Testis (tissue), 2 donors: ENCODE measurements at regions not wholly inside any gene's neighbourhood (a gene's known extent, or its start where the extent isn't known, plus 50 kb on each side); places are given as distances from the start of the nearest gene placed in this dataset.

Experiments
- DNase-seq: peaks from one replicate; pipeline ENCODE4 v3.0.0-alpha.2; 2019
- H3K27ac ChIP-seq, 2 donors: fragments of 200-600 bp; sonication (generic); one replicate each; pipeline ENCODE4 v1.5.1; 2019
- H3K27me3 ChIP-seq: fragments of 200-600 bp; sonication (generic); one replicate; pipeline ENCODE4 v1.5.1; 2019
- H3K36me3 ChIP-seq: fragments of 200-600 bp; sonication (generic); one replicate; pipeline ENCODE4 v1.5.1; 2017; ENCODE audit warnings: low read depth; ENCODE audit errors: missing control alignments
- H3K4me1 ChIP-seq: fragments of 200-600 bp; sonication (generic); one replicate; pipeline ENCODE4 v1.5.1; 2019
- H3K4me3 ChIP-seq, 2 donors: fragments of 200-600 bp; sonication (generic); one replicate each; pipeline ENCODE4 v1.5.1; 2017 to 2019
- H3K9me3 ChIP-seq: fragments of 200-600 bp; sonication (generic); one replicate; pipeline ENCODE4 v1.5.1; 2017
- CTCF ChIP-seq, 3 experiments: fragments of 450-650 bp in 2 of 3; fragments of 200-600 bp in 1 of 3; sonication (generic) in 1 of 3; IDR thresholded peaks; one replicate each; pipeline ENCODE4 v1.5.1; 2016 to 2019; ENCODE audit warnings: antibody characterized with exemption in 3 of 3, mild to moderate bottlenecking in 2 of 3, moderate library complexity in 1 of 3
- POLR2A ChIP-seq: fragments of 450-650 bp; IDR thresholded peaks from one replicate; pipeline ENCODE4 v1.6.1; 2017; ENCODE audit warnings: antibody characterized with exemption, mild to moderate bottlenecking, moderate library complexity
- WGBS, 2 donors: methylation state at CpG; one replicate each; pipeline ENCODE4 v1.1.5; 2018; 5-methylcytosine and 5-hydroxymethylcytosine counted together
- intact Hi-C: fragments of 100-400 bp; cut with DNase I; formaldehyde crosslinking; loops from one replicate; pipeline ENCODE4 v1.15.1; 2023; ENCODE audit warnings: low total_unique reads

GRCh38 chr15:35720984-35721383, 175.0 kb upstream of the DPH6 start:
- Histone ChIP-seq H3K9me3 (no peaks in the 10 kb centered on the region), H3K4me3 (no peak overlapping the region), H3K27me3 (no peaks in the 10 kb centered on the region), H3K4me1 (no peaks in the 10 kb centered on the region), H3K27ac (no peak overlapping the region), H3K36me3 (no peaks in the 10 kb centered on the region)
- no peak for DNase-seq
- 86 to 92% methylated on average over 2 of the region's 2 CpGs for WGBS, 2 donors
- intact Hi-C loops: no loop called here
- no peak for TF ChIP-seq POLR2A
- TF ChIP-seq CTCF (IDR thresholded peaks at IDR 0.05): no peak

- Histone ChIP-seq H3K27me3 (no peaks in the 10 kb centered on the region), H3K9me3 (no peaks in the 10 kb centered on the region), H3K27ac (no peak overlapping the region), H3K4me1 (no peaks in the 10 kb centered on the region), H3K4me3 (no peak overlapping the region), H3K36me3 (no peaks in the 10 kb centered on the region)
- TF ChIP-seq CTCF (IDR thresholded peaks at IDR 0.05) (no peak), POLR2A (no peak)
- intact Hi-C loops: no loop called here
- 87 to 92% methylated on average over 4 of the region's 4 CpGs for WGBS, 2 donors
- no peak for DNase-seq
Observed at GRCh38 chr15:35721751-35722150, 175.8 kb upstream of the DPH6 start.

DNA sequence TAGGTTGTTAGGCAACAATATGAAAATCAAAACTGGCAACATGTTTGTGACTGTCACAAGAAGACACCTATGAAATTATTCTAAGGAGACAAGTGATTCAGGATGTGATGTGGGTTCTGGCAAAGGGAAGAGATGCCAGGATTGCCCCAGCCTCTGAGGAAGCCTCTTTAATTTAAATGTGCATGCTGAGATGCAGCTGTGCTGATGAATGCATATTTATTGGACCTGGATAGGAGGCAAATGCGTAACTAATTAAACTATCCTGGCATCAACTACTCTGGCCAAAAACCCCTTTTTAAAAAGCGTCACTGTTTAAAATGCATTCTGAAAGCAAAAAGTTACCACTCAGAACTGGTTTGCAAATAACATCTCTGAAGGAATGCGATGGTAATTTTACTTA, 176.5 kb upstream of the DPH6 start:
- WGBS, 2 donors: 87 to 91% methylated on average over 3 of the region's 3 CpGs
- intact Hi-C loops: no loop called here
- Histone ChIP-seq H3K27me3 (no peaks in the 10 kb centered on the region), H3K36me3 (no peaks in the 10 kb centered on the region), H3K9me3 (no peaks in the 10 kb centered on the region), H3K27ac (no peak overlapping the region), H3K4me1 (no peaks in the 10 kb centered on the region), H3K4me3 (no peak overlapping the region)
- TF ChIP-seq CTCF (IDR thresholded peaks at IDR 0.05): no peak
- no peak for TF ChIP-seq POLR2A
- no peak for DNase-seq

- no peak for DNase-seq
- H3K36me3 ChIP-seq: no peaks in the 10 kb centered on the region
- H3K4me1 ChIP-seq: no peaks in the 10 kb centered on the region
- no peaks in the 10 kb centered on the region for H3K27me3 ChIP-seq
- TF ChIP-seq CTCF (IDR thresholded peaks at IDR 0.05) (no peak), POLR2A (no peak)
- 80 to 84% methylated on average over 5 of the region's 5 CpGs for WGBS, 2 donors
- intact Hi-C loops: no loop called here
- no peak overlapping the region for H3K4me3 ChIP-seq
- no peak overlapping the region for H3K27ac ChIP-seq
- no peaks in the 10 kb centered on the region for H3K9me3 ChIP-seq
Observed at GRCh38 chr15:35723120-35723847, 177.3 kb upstream of the DPH6 start.

DNA sequence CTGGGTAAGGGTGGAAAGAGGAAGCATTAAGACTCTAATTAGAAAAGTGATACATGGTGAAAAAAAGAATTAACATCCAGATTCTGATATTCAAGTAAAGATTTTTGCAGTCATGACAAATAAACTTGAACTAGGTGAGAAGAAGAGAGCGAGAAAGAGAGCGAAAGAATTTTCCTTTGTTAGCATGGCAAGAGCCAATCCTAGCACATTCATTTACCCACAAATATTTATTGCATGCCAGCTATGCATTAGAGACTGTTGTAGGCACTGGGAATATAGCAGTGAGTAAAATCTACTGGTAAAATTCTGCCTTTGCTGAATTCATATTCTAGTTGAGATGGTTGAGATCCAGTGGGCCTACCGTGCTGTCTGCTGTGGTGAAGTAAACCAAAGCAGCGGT, 177.9 kb upstream of the DPH6 start:
- WGBS, 2 donors: 88 to 98% methylated on average over 4 of the region's 4 CpGs
- Histone ChIP-seq H3K36me3 (no peaks in the 10 kb centered on the region), H3K4me1 (no peaks in the 10 kb centered on the region), H3K9me3 (no peaks in the 10 kb centered on the region), H3K27me3 (no peaks in the 10 kb centered on the region), H3K27ac (no peak overlapping the region), H3K4me3 (no peak overlapping the region)
- intact Hi-C loops: no loop called here
- DNase-seq: no peak
- TF ChIP-seq POLR2A (no peak), CTCF (IDR thresholded peaks at IDR 0.05) (no peak)
